A549 (cell line): ENCODE measurements at regions not wholly inside any gene's neighbourhood (a gene's known extent, or its start where the extent isn't known, plus 50 kb on each side); places are given as distances from the start of the nearest gene placed in this dataset.

Source experiments
- ATAC-seq, 2 experiments: fragments of 200-7000 bp in 1 of 2; fragments of >200 bp in 1 of 2; cut with Nextera tagmentation in 1 of 2; cut with Tn5 transposase in 1 of 2; 3 replicates each; pipeline versions ENCODE4 v1.8.0 to v1.9.1; 2018 to 2020; ENCODE audit warnings: mild to moderate bottlenecking in 1 of 2, moderate library complexity in 1 of 2
- CTCF ChIA-PET: fragments of 300-600 bp; sonication (Branson Sonifier 250); formaldehyde crosslinking; extraction: SDS; loops from one replicate; lab custom pipeline; 2021; ENCODE audit warnings: antibody characterized with exemption, inconsistent platforms; lab: Yijun Ruan, JAX
- POLR2A ChIA-PET: fragments of 350-600 bp; formaldehyde crosslinking; extraction: SDS; loops from one replicate; lab custom pipeline; 2021; ENCODE audit warnings: antibody characterized with exemption, inconsistent platforms; lab: Yijun Ruan, JAX
- DNase-seq, 2 experiments: peaks; one replicate each; pipeline versions ENCODE4 v3.0.0 to v3.0.0-alpha.2; 2011 to 2016; ENCODE audit warnings: low read depth in 1 of 2, low spot score in 1 of 2
- FAIRE-seq: peaks from 2 replicates; lab custom pipeline; 2011; peaks lifted over from hg19 to GRCh38; lab: Jason Lieb, UNC
- H3K27ac ChIP-seq, 2 experiments: fragments of >200 bp; sonication (Bioruptor Twin); formaldehyde crosslinking; 3 replicates each; pipeline ENCODE4 v1.5.1; 2016 to 2017
- H3K4me1 ChIP-seq: fragments of >200 bp; sonication (Bioruptor Twin); formaldehyde crosslinking; 3 replicates; pipeline ENCODE4 v1.6.1; 2016
- H3K4me2 ChIP-seq: fragments of >200 bp; sonication (Bioruptor Twin); formaldehyde crosslinking; 3 replicates; pipeline ENCODE4 v1.6.1; 2016
- H3K4me3 ChIP-seq: fragments of >200 bp; sonication (Bioruptor Twin); formaldehyde crosslinking; 3 replicates; pipeline ENCODE4 v1.5.1; 2016
- H3K9me3 ChIP-seq: fragments of >200 bp; sonication (Bioruptor Twin); formaldehyde crosslinking; 3 replicates; pipeline ENCODE4 v1.6.1; 2016
- ATOH8 ChIP-seq: fragments of 250-450 bp; sonication (Bioruptor Pico); IDR thresholded peaks from 2 replicates; pipeline ENCODE4 v1.5.0; 2020; ENCODE audit warnings: low read depth, mild to moderate bottlenecking, moderate library complexity
- CBX8 ChIP-seq: fragments of 200-600 bp; sonication (generic); IDR thresholded peaks from 2 replicates; pipeline ENCODE4 v1.6.1; 2016
- CHD2 ChIP-seq: fragments of 150-350 bp; IDR thresholded peaks from 2 replicates; pipeline ENCODE4 v1.6.1; 2014; ENCODE audit warnings: low read length; ENCODE audit not compliant: partially characterized antibody
- CHD4 ChIP-seq: fragments of 200-600 bp; sonication (generic); IDR thresholded peaks from 2 replicates; pipeline ENCODE4 v1.6.1; 2016; ENCODE audit warnings: antibody characterized with exemption, mild to moderate bottlenecking, borderline replicate concordance
- E2F6 ChIP-seq: IDR thresholded peaks from 2 replicates; pipeline ENCODE4 v1.6.1; 2012; ENCODE audit warnings: low read depth, borderline replicate concordance
- EHMT2 ChIP-seq: fragments of 200-600 bp; sonication (generic); IDR thresholded peaks from 2 replicates; pipeline ENCODE4 v1.6.1; 2016; ENCODE audit warnings: antibody characterized with exemption, low read depth, mild to moderate bottlenecking, moderate library complexity
- ELK1 ChIP-seq: fragments of 150-350 bp; IDR thresholded peaks from 2 replicates; pipeline ENCODE4 v1.6.1; 2014; ENCODE audit warnings: low read depth, mild to moderate bottlenecking, low read length
- FOSL2 ChIP-seq, 2 experiments: fragments of 450-650 bp in 1 of 2; fragments of >200 bp in 1 of 2; sonication (Bioruptor Twin) in 1 of 2; formaldehyde crosslinking; IDR thresholded peaks; 2 replicates each; pipeline versions ENCODE4 v1.5.0 to v1.6.1; 2016 to 2020; ENCODE audit warnings: mild to moderate bottlenecking in 1 of 2, moderate library complexity in 1 of 2
- FOXS1 ChIP-seq: fragments of 250-450 bp; sonication (Bioruptor Pico); IDR thresholded peaks from 2 replicates; pipeline ENCODE4 v1.5.0; 2020; ENCODE audit warnings: mild to moderate bottlenecking, moderate library complexity
- HDAC2 ChIP-seq: fragments of 200-600 bp; sonication (generic); IDR thresholded peaks from 2 replicates; pipeline ENCODE4 v1.6.1; 2016
- HOXB13 ChIP-seq: fragments of 250-450 bp; sonication (Bioruptor Pico); IDR thresholded peaks from 2 replicates; pipeline ENCODE4 v1.5.0; 2020; ENCODE audit warnings: low read depth, mild to moderate bottlenecking, moderate library complexity
- KDM5A ChIP-seq: fragments of 200-600 bp; sonication (generic); IDR thresholded peaks from 2 replicates; pipeline ENCODE4 v1.6.1; 2016; ENCODE audit warnings: antibody characterized with exemption, mild to moderate bottlenecking
- MAZ ChIP-seq: fragments of 150-350 bp; IDR thresholded peaks from 2 replicates; pipeline ENCODE4 v1.6.1; 2014; ENCODE audit warnings: antibody characterized with exemption, low read depth, low read length, borderline replicate concordance
- NR3C1 ChIP-seq: fragments of >200 bp; sonication (Bioruptor Twin); formaldehyde crosslinking; IDR thresholded peaks from 3 replicates; pipeline ENCODE4 v1.6.1; 2017
- POLR2A ChIP-seq: IDR thresholded peaks from 2 replicates; pipeline ENCODE4 v1.6.1; 2012; ENCODE audit warnings: mild to moderate bottlenecking, low read length
- REST ChIP-seq: fragments of 200-600 bp; sonication (generic); IDR thresholded peaks from 2 replicates; pipeline ENCODE4 v1.6.1; 2016; ENCODE audit warnings: antibody characterized with exemption, mild to moderate bottlenecking, moderate library complexity
- RFX5 ChIP-seq: fragments of 450-650 bp; IDR thresholded peaks from 2 replicates; pipeline ENCODE4 v1.7.1; 2014; ENCODE audit warnings: antibody characterized with exemption, mild to moderate bottlenecking, moderate library complexity
- RNF2 ChIP-seq: fragments of 200-600 bp; sonication (generic); IDR thresholded peaks from 2 replicates; pipeline ENCODE4 v1.6.1; 2016; ENCODE audit warnings: low read depth, mild to moderate bottlenecking, antibody characterized with exemption, moderate library complexity, borderline replicate concordance
- SREBF2 ChIP-seq: fragments of 450-650 bp; IDR thresholded peaks from 2 replicates; pipeline ENCODE4 v1.6.1; 2014; ENCODE audit warnings: mild to moderate bottlenecking, moderate library complexity
- USF2 ChIP-seq: fragments of 450-650 bp; IDR thresholded peaks from 2 replicates; pipeline ENCODE4 v1.6.1; 2014; ENCODE audit warnings: antibody characterized with exemption
- ZC3H11A ChIP-seq: fragments of 450-650 bp; IDR thresholded peaks from 2 replicates; pipeline ENCODE4 v1.6.1; 2014; ENCODE audit warnings: antibody characterized with exemption, mild to moderate bottlenecking
- ZNF302 ChIP-seq: fragments of 250-450 bp; sonication (Bioruptor Pico); IDR thresholded peaks from 2 replicates; pipeline ENCODE4 v1.9.0; 2021; ENCODE audit warnings: inconsistent platforms, mild to moderate bottlenecking, moderate library complexity

GRCh38 chr4:45650545-45650944 lies 473.3 kb downstream of the GABRG1 start (continued):
- TF ChIP-seq ZNF302 (CRISPR knock-in tag) (no peak), ZC3H11A (no peak), ELK1 (no peak), CBX8 (no peak), RFX5 (no peak), RNF2 (no peak)

GRCh38 chr4:45648846-45649245 lies 475.0 kb downstream of the GABRG1 start:
- FAIRE-seq: no peak
- Histone ChIP-seq H3K4me1 (no peaks in the 10 kb centered on the region), H3K9me3 (no peaks in the 10 kb centered on the region), H3K4me3 (no peak overlapping the region), H3K27ac (no peak overlapping the region), H3K4me2 (no peak overlapping the region)
- POLR2A ChIA-PET: no interaction called here
- TF ChIP-seq EHMT2: no peak
- TF ChIP-seq USF2: no peak
- TF ChIP-seq REST: no peak
- no peak for TF ChIP-seq CHD4
- TF ChIP-seq E2F6: no peak
- TF ChIP-seq HOXB13 (CRISPR knock-in tag): no peak
- no peak for TF ChIP-seq ELK1
- TF ChIP-seq CHD2: no peak
- no peak for DNase-seq
- ATAC-seq: no peak
- CTCF ChIA-PET: no interaction called here

- H3K4me1 ChIP-seq: no peaks in the 10 kb centered on the region
- H3K27ac ChIP-seq: no peak overlapping the region
- ChIA-PET CTCF (no interaction called here), POLR2A (no interaction called here)
- no peak for FAIRE-seq
- H3K9me3 ChIP-seq: no peaks in the 10 kb centered on the region
- TF ChIP-seq SREBF2: no peak
- TF ChIP-seq ATOH8 (CRISPR knock-in tag): no peak
- no peak for TF ChIP-seq NR3C1
- no peak for TF ChIP-seq POLR2A
- TF ChIP-seq MAZ: no peak
- no peak for TF ChIP-seq RFX5
- no peak for TF ChIP-seq FOSL2 (IDR thresholded peaks at IDR 0.05)
- no peak for TF ChIP-seq FOSL2 (CRISPR knock-in tag; IDR thresholded peaks at IDR 0.05)
- TF ChIP-seq HDAC2: no peak
- no peak for TF ChIP-seq USF2
- no peak for TF ChIP-seq FOXS1 (CRISPR knock-in tag)
- no peak for TF ChIP-seq KDM5A
- TF ChIP-seq ELK1: no peak
- DNase-seq: no peak
- no peak overlapping the region for H3K4me3 ChIP-seq
- H3K4me2 ChIP-seq: no peak overlapping the region
- ATAC-seq: no peak
These were observed 476.0 kb downstream of the GABRG1 start for GRCh38 chr4:45647823-45648222.
